ENCODE measurements at regions not wholly inside any gene's neighbourhood (a gene's known extent, or its start where the extent isn't known, plus 50 kb on each side); places are given as distances from the start of the nearest gene placed in this dataset.

GRCh38 chr1:219801156-219801820 lies 127.1 kb downstream of the SLC30A10 start:
- DNase-seq (ENCODE audit: low spot score): no peak

- no peak for DNase-seq (ENCODE audit: low spot score)
Measured at GRCh38 chr1:219798283-219799030, 129.9 kb downstream of the SLC30A10 start.

DNA sequence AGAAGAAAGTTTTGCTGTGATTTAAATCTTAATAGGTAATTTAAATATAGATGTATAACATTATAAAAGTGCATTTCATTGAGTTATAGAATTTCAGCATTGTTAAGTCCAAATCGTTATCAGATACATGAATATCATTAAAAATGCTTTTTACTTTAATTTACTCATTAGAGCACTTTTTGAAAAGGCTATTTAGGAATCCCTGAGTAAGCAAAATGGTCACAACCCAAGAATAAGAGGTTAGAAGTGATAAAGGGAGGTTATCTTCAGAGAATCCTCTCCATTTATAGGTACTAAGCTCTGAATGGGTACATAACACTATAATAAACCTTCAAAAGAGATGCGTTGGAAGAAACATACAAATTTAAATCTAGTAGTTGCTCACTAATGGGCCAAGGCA lies 130.7 kb downstream of the SLC30A10 start:
- DNase-seq (ENCODE audit: low spot score): no peak

- no peak for DNase-seq (ENCODE audit: low spot score)
Measured at GRCh38 chr1:219797009-219797408, 131.3 kb downstream of the SLC30A10 start.

GRCh38 chr1:219795363-219795917 lies 132.9 kb downstream of the SLC30A10 start:
- DNase-seq (ENCODE audit: low spot score): no peak

GRCh38 chr1:219794085-219794743 lies 134.1 kb downstream of the SLC30A10 start:
- DNase-seq (ENCODE audit: low spot score): no peak

- DNase-seq (ENCODE audit: low spot score): no peak
Measured at GRCh38 chr1:219792337-219793021, 135.9 kb downstream of the SLC30A10 start.

- no peak for DNase-seq (ENCODE audit: low spot score)
Measured at GRCh38 chr1:219791766-219792165, 136.6 kb downstream of the SLC30A10 start.

DNA sequence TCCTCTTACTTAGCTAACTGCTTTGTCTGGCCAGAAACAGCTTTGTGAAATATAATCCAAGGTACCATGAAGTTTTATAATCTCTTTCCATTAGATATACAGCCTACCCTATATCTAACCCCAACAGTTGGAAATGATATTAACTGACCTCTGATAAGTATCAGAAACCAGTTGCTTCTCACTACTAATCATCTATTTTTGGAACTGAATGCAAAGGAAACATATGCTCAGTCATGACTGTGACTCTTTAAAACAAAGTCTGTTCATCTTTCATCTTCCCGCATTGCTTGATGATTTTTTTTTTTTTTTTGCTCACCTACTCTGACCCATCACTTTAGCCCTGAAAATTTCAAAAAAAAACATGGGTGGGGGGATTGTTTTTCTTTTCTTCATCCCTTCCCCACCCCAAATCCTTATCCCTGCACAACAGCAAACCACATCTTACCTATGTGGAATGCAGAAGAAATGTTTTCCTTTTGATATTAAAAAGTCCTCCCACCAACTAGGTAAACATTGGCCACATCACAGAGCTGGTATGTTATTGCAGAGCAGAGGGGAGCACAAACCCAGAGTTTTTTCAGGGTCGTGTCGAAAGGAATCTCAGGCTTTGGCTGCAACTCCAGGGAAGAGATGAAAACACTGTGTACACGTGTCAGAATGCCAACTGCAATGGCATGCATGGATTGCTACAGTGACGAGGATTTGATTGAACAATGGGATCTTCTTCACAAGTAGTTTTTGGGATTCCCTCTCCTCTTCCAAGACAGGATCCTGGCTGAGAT lies 137.3 kb downstream of the SLC30A10 start:
- DNase-seq (ENCODE audit: low spot score): no peak

DNA sequence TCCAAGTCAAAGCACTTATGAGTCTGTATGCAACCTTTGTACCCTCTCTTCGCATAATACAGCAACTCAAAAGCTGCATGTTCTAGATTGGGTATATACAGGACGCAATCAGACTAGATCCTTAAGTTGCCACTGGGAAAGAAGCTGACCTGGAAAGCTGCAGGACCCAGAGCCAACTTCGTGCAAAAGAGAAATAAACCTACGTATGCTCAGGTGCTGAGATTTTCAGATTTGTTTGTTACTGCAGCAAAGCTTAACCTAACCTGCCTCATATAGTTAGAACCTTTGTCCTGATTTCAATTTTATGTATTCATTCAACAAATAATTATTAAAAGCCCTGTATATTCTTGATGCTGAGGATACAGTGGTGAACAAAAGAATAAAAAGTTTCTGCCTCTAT lies 139.7 kb downstream of the SLC30A10 start:
- no peak for DNase-seq (ENCODE audit: low spot score)

DNA sequence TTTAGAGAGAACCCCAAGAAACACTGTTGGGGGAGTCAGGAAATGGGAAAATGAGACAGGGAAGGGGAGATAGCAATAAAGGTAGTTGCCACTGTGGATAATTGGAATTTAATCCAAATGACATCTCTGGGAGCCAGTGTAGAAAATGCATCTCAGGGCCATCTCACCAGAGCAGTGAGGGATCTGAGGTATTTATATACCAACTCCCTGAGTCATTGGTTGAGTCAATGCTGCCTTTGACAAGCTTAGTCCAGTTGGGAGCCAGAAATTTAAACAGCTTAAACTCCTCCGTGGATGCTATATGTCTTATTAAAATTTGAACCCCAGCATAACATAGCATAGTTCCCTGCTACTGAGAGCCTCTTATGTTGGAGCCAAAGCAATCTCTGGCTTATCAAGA lies 140.3 kb downstream of the SLC30A10 start:
- DNase-seq (ENCODE audit: low spot score): no peak

- no peak for DNase-seq (ENCODE audit: low spot score)
Measured at GRCh38 chr1:219784660-219785381, 143.5 kb downstream of the SLC30A10 start.

DNA sequence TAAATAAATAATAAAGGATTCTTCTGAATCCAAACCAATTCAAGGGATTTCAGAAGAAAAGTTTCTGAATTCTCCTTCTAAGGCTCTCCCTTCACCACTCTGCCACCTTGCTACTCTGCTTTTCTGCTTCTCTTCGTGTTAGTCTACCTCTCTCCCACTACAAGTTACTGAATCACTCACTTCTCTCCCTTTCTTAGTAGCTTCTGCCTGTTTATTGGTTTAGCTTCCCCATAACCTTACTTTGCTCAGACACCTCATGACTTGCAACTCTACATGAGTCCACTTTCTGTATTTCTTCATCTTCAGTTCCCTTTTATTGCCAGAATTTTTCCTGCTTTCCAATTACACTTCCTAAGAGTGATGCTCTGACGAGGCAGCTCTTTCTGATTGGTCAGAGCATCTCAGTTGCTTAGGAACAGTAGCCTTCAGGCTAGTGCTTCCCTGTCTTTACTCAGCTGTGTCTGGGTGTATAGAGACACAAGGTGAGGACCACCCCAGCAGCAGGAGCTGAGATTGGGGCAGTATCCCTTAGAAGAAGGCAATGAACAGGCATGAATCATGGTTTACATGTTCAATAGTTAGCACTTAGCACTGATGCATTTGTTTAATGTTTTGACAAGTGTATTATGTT lies 144.6 kb downstream of the SLC30A10 start:
- DNase-seq (ENCODE audit: low spot score): peak; percentile 41

- no peak for DNase-seq (ENCODE audit: low spot score)
Measured at GRCh38 chr1:219782929-219783328, 145.4 kb downstream of the SLC30A10 start.

DNA sequence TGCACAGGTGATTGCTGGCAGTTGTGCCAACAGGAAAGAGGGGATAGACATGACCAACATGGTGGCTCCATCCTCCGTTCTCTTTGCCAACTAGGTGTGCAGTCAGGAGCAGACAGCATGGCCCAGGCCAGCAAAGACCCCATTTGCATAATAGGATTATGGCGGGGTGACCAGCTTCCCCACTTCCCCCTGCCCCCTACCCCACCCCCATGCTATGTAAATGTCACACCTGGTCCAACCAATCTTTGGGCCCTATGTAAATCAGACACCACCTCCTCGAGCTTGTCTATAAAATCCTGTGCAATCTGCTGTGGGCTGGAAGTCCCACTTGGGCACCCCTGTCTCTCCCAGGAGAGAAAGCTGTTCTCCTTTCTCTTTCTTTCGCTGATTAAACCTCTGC lies 146.0 kb downstream of the SLC30A10 start:
- no peak for DNase-seq (ENCODE audit: low spot score)

DNA sequence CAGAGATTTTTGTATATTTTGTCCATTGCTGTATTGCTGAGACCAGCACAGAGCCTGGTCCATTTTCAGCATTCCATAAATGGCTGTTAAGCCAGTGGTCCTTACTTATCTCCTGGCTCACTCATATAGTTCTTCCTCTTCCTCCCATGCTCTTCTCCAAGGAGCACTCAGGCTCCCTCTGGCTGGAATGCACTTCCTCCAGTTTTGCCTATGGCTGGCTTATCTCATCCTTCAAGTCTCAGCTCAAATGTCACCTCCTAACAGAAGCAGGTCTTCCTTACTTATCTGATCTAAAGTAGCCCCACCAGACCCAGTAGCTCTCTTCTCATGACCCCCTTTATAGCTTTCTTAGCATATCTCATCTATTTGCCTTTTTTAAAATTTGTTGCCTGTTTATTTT lies 146.9 kb downstream of the SLC30A10 start:
- no peak for DNase-seq (ENCODE audit: low spot score)

DNA sequence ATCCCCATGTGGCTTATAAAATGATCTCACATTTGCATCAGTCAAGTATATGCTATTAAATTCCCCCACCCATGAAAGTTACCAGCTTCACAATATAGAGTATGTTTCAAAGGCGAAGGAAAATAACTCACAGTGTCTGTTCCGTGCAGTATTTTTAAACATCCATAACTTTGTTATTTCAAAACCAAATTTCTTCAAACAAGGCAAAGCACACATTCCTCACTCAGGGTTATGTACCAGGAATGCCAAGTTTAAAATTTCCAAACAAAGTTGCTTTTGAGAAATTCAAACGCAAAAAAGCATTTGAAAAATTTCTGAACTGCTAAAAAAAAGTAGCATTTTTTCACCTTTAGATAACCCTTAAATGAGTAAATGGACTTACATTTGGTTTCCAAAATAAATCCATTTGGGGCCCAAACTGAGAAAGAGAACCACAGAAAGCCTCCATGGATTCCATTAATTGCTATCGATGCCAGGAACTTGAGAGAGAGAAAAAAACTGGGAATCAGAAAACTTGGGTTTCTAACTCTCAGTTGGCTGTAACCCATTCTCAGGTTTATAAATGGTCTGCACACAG lies 149.5 kb downstream of the SLC30A10 start:
- DNase-seq (ENCODE audit: low spot score): no peak

DNA sequence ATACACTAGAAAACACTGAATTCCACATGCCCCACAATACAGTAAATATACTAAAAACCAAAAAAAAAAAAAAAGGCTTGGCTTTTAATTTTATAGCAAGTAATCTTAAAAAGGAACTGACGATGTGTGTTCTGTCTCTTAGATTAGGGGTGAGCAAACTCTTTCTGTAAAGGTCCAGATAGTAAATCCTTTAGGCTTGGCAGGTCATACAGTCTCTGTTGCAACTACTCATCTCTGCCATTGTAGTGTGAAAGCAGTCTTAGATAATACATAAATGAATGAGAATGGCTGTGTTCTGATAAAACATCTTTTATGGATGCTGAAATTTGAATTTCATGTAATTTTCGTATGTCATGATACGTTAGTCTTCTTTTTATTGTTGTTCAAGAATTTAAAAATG lies 150.2 kb downstream of the SLC30A10 start:
- no peak for DNase-seq (ENCODE audit: low spot score)

- no peak for DNase-seq (ENCODE audit: low spot score)
Measured at GRCh38 chr1:219774386-219774785, 154.0 kb downstream of the SLC30A10 start.

GRCh38 chr1:219773775-219774174 lies 154.6 kb downstream of the SLC30A10 start:
- no peak for DNase-seq (ENCODE audit: low spot score)
